ENCODE measurements at regions not wholly inside any gene's neighbourhood (a gene's known extent, or its start where the extent isn't known, plus 50 kb on each side); places are given as distances from the start of the nearest gene placed in this dataset.
"Not testable (repeated sequence)": the region's sequence is repeated elsewhere in the genome, so short reads cannot be mapped to it uniquely, and the experiment has no call there.

GRCh38 chr11:103811870-103812455 lies 224.5 kb upstream of the DDI1 start:
- no peak overlapping the region for H3K27ac ChIP-seq
- no peak for TF ChIP-seq ZFX (IDR thresholded peaks at IDR 0.05)
- no peak for TF ChIP-seq CTCF (conservative IDR thresholded peaks at IDR 0.05)

- H3K27ac ChIP-seq, result no peak overlapping the region
- TF ChIP-seq CTCF (conservative IDR thresholded peaks at IDR 0.05), result no peak
- no peak for TF ChIP-seq ZFX (IDR thresholded peaks at IDR 0.05)
Observed at GRCh38 chr11:103812680-103813079, 223.8 kb upstream of the DDI1 start.

- H3K27ac ChIP-seq, result not testable (repeated sequence)
Observed at GRCh38 chr11:103820345-103820744, 216.1 kb upstream of the DDI1 start.

- no peak overlapping the region for H3K27ac ChIP-seq
- TF ChIP-seq CTCF (conservative IDR thresholded peaks at IDR 0.05) (no peak), ZFX (IDR thresholded peaks at IDR 0.05) (no peak)
Observed at GRCh38 chr11:103824116-103824515, 212.3 kb upstream of the DDI1 start.

- H3K27ac ChIP-seq, result no peak overlapping the region
- TF ChIP-seq CTCF (conservative IDR thresholded peaks at IDR 0.05), result no peak
- no peak for TF ChIP-seq ZFX (IDR thresholded peaks at IDR 0.05)
Observed at GRCh38 chr11:103825469-103825868, 211.0 kb upstream of the DDI1 start.

GRCh38 chr11:103826856-103827255 lies 209.6 kb upstream of the DDI1 start:
- TF ChIP-seq CTCF (conservative IDR thresholded peaks at IDR 0.05) (no peak), ZFX (IDR thresholded peaks at IDR 0.05) (no peak)
- H3K27ac ChIP-seq, result no peak overlapping the region

- H3K27ac ChIP-seq, result no peak overlapping the region
- TF ChIP-seq CTCF (conservative IDR thresholded peaks at IDR 0.05) (no peak), ZFX (IDR thresholded peaks at IDR 0.05) (no peak)
Observed at GRCh38 chr11:103829596-103829995, 206.8 kb upstream of the DDI1 start.

- no peak for TF ChIP-seq CTCF (conservative IDR thresholded peaks at IDR 0.05)
- TF ChIP-seq ZFX (IDR thresholded peaks at IDR 0.05), result no peak
- H3K27ac ChIP-seq, result no peak overlapping the region
Observed at GRCh38 chr11:103830205-103830604, 206.2 kb upstream of the DDI1 start.
